OCI-LY3 (cell line): ENCODE measurements at regions not wholly inside any gene's neighbourhood (a gene's known extent, or its start where the extent isn't known, plus 50 kb on each side); places are given as distances from the start of the nearest gene placed in this dataset.

Experiments
- H2AFZ ChIP-seq: fragments of 200-600, 300-600 bp; shearing (Covaris generic); 2 replicates; pipeline ENCODE4 v1.6.0; 2014; ENCODE audit warnings: antibody characterized with exemption, low read depth, low read length
- H3K27ac ChIP-seq: fragments of 200-600, 300-600 bp; sonication (generic); 2 replicates; pipeline ENCODE4 v1.5.1; 2014; ENCODE audit warnings: mild to moderate bottlenecking, low read length, moderate library complexity, mixed read lengths
- H3K27me3 ChIP-seq: fragments of 200-600, 300-600 bp; sonication (generic); 2 replicates; pipeline ENCODE4 v1.6.1; 2014; ENCODE audit warnings: low read depth, low read length, mixed read lengths
- H3K36me3 ChIP-seq: fragments of 200-600, 300-600 bp; sonication (generic); replicated peaks from 2 replicates; pipeline ENCODE3; 2014; ENCODE audit warnings: low read depth, low read length, mixed read lengths
- H3K4me1 ChIP-seq: fragments of 300-600, 200-600 bp; sonication (generic); 2 replicates; pipeline ENCODE4 v1.6.1; 2014; ENCODE audit warnings: low read length, mixed read lengths
- H3K4me2 ChIP-seq: fragments of 200-600, 300-600 bp; sonication (generic); 2 replicates; pipeline ENCODE4 v1.6.1; 2014; ENCODE audit warnings: low read length, mixed read lengths
- H3K4me3 ChIP-seq: fragments of 300-600, 200-600 bp; sonication (generic); 2 replicates; pipeline ENCODE4 v1.5.1; 2014; ENCODE audit warnings: antibody characterized with exemption, mild to moderate bottlenecking, low read length, moderate library complexity
- H3K79me2 ChIP-seq: fragments of 300-600, 200-600 bp; shearing (Covaris generic); 2 replicates; pipeline ENCODE4 v1.6.1; 2014; ENCODE audit warnings: mild to moderate bottlenecking, low read length, mixed read lengths
- H3K9ac ChIP-seq: fragments of 300-600, 200-600 bp; shearing (Covaris generic); 2 replicates; pipeline ENCODE4 v1.6.0; 2014; ENCODE audit warnings: mild to moderate bottlenecking, low read length, moderate library complexity
- H3K9me3 ChIP-seq: fragments of 200-600, 300-600 bp; shearing (Covaris generic); 2 replicates; pipeline ENCODE4 v1.6.1; 2014; ENCODE audit warnings: low read length, mixed read lengths; ENCODE audit not compliant: insufficient read depth
- H4K20me1 ChIP-seq: fragments of 200-600, 300-600 bp; sonication (generic); 2 replicates; pipeline ENCODE4 v1.6.1; 2016; ENCODE audit warnings: low read length, mixed read lengths; ENCODE audit not compliant: insufficient read depth
- CTCF ChIP-seq: fragments of 200-600, 300-600 bp; sonication (generic); IDR thresholded peaks from 2 replicates; pipeline ENCODE4 v1.5.1; 2014; ENCODE audit warnings: antibody characterized with exemption, low read length, low read depth
- EZH2phosphoT487 ChIP-seq: fragments of 200-600 bp; shearing (Covaris generic); IDR thresholded peaks from 2 replicates; pipeline ENCODE4 v1.6.1; 2018; ENCODE audit warnings: antibody characterized with exemption, mixed run types, low read depth

- Histone ChIP-seq H3K9ac (no peak overlapping the region), H3K36me3 (no peaks in the 10 kb centered on the region), H3K27ac (no peak overlapping the region), H2AFZ (no peak overlapping the region), H3K4me1 (no peaks in the 10 kb centered on the region), H3K9me3 (no peaks in the 10 kb centered on the region), H3K79me2 (no peaks in the 10 kb centered on the region), H3K4me2 (no peak overlapping the region), H3K4me3 (no peak overlapping the region), H3K27me3 (0 out of 2 replicates have a peak, but pooled peaks cover 4% of the 10 kb centered on the region), H4K20me1 (no peaks in the 10 kb centered on the region)
- TF ChIP-seq EZH2phosphoT487 (no peak), CTCF (no peak)
Observed at GRCh38 chr22:33116841-33117547, 58.8 kb upstream of the SYN3 start.

- Histone ChIP-seq H4K20me1 (no peaks in the 10 kb centered on the region), H3K36me3 (no peaks in the 10 kb centered on the region), H3K4me3 (no peak overlapping the region), H3K27me3 (peaks cover 14% of the 10 kb centered on the region; the same call in 1 of the 2 replicates), H3K9me3 (no peaks in the 10 kb centered on the region), H2AFZ (no peak overlapping the region), H3K4me2 (no peak overlapping the region), H3K4me1 (no peaks in the 10 kb centered on the region), H3K79me2 (no peaks in the 10 kb centered on the region), H3K9ac (no peak overlapping the region), H3K27ac (no peak overlapping the region)
- TF ChIP-seq EZH2phosphoT487 (no peak), CTCF (no peak)
Observed at GRCh38 chr22:33114565-33114964, 56.4 kb upstream of the SYN3 start.

GRCh38 chr22:33112580-33112979, 54.4 kb upstream of the SYN3 start:
- no peaks in the 10 kb centered on the region for H3K9me3 ChIP-seq
- no peak overlapping the region for H3K9ac ChIP-seq
- no peak overlapping the region for H3K4me3 ChIP-seq
- no peak overlapping the region for H2AFZ ChIP-seq
- H4K20me1 ChIP-seq, result no peaks in the 10 kb centered on the region
- H3K4me1 ChIP-seq, result no peaks in the 10 kb centered on the region
- H3K27me3 ChIP-seq, result peaks cover 24% of the 10 kb centered on the region; the same call in 1 of the 2 replicates
- TF ChIP-seq EZH2phosphoT487 (no peak), CTCF (no peak)
- no peaks in the 10 kb centered on the region for H3K79me2 ChIP-seq
- H3K36me3 ChIP-seq, result no peaks in the 10 kb centered on the region
- H3K4me2 ChIP-seq, result no peak overlapping the region
- H3K27ac ChIP-seq, result no peak overlapping the region

- H3K4me2 ChIP-seq, result no peak overlapping the region
- no peaks in the 10 kb centered on the region for H3K9me3 ChIP-seq
- no peaks in the 10 kb centered on the region for H3K79me2 ChIP-seq
- no peaks in the 10 kb centered on the region for H3K4me1 ChIP-seq
- TF ChIP-seq CTCF, result no peak
- H4K20me1 ChIP-seq, result no peaks in the 10 kb centered on the region
- no peaks in the 10 kb centered on the region for H3K36me3 ChIP-seq
- H2AFZ ChIP-seq, result no peak overlapping the region
- no peak overlapping the region for H3K4me3 ChIP-seq
- no peak overlapping the region for H3K27ac ChIP-seq
- no peak overlapping the region for H3K9ac ChIP-seq
- peaks cover 24% of the 10 kb centered on the region; the same call in 1 of the 2 replicates for H3K27me3 ChIP-seq
Observed at GRCh38 chr22:33111491-33111890, 53.3 kb upstream of the SYN3 start.
